ENCODE measurements at regions not wholly inside any gene's neighbourhood (a gene's known extent, or its start where the extent isn't known, plus 50 kb on each side); places are given as distances from the start of the nearest gene placed in this dataset.

DNA sequence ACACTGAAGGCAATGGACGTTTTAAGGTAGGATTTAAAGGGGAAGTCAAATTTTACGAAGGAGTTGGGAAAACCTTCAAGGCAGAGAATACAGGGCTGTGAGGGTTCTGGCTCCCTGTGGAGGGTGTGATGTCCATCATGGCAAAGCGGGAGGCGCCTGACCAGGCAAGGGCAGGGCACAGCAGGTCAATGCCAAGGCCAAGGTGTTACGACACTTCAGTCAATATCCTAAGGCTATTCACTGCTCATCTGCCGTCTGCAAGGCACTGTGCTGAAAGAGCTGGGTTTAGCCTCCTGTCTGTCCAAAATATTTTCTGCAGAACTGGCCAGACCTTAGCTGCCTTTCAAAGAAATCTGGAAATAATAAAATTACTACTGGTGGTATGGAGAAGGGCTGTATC lies 297.9 kb upstream of the MGMT start:
- DNase-seq = no peak
- H3K27ac ChIP-seq (ENCODE audit: low read depth in 1 of 2, low read length in 1 of 2) = no peak overlapping the region
- H3K4me1 ChIP-seq (ENCODE audit: control insufficient read depth in 5 of 5, insufficient read depth in 5 of 5, low read length in 5 of 5) = peaks cover 0 to 5% (median 0%) of the 10 kb centered on the region in 5 donors
- peaks cover 0 to 4% (median 0%) of the 10 kb centered on the region in 4 donors for H3K9me3 ChIP-seq (ENCODE audit: control insufficient read depth in 4 of 4, insufficient read depth in 3 of 4, low read length in 3 of 4)
- peaks cover 3 to 8% (median 4%) of the 10 kb centered on the region in 3 donors for H3K27me3 ChIP-seq (ENCODE audit: control insufficient read depth in 3 of 3, insufficient read depth in 3 of 3, low read length in 2 of 3)
- no peak for ATAC-seq (ENCODE audit: insufficient read depth, low FRiP score)
- H3K36me3 ChIP-seq (ENCODE audit: control insufficient read depth in 4 of 4, insufficient read depth in 4 of 4, low read length in 4 of 4) = no peaks in the 10 kb centered on the region
- TF ChIP-seq CTCF (IDR thresholded peaks at IDR 0.05; ENCODE audit: control extremely low read depth, extremely low read depth) = no peak
- H3K4me3 ChIP-seq = no peak overlapping the region
- 83 to 87% methylated on average over 6 of the region's 6 CpGs for WGBS, 2 donors
- no peak overlapping the region for H3K9ac ChIP-seq (ENCODE audit: insufficient read depth in 1 of 2, low read length in 2 of 2)

GRCh38 chr10:129170812-129171211 lies 296.2 kb upstream of the MGMT start:
- Histone ChIP-seq H3K9ac (ENCODE audit: insufficient read depth in 1 of 2, low read length in 2 of 2) (no peak overlapping the region), H3K4me3 (no peak overlapping the region), H3K27ac (ENCODE audit: low read depth in 1 of 2, low read length in 1 of 2) (no peak overlapping the region), H3K27me3 (ENCODE audit: control insufficient read depth in 3 of 3, insufficient read depth in 3 of 3, low read length in 2 of 3) (peaks cover 3 to 8% (median 4%) of the 10 kb centered on the region in 3 donors), H3K4me1 (ENCODE audit: control insufficient read depth in 5 of 5, insufficient read depth in 5 of 5, low read length in 5 of 5) (no peaks in the 10 kb centered on the region), H3K9me3 (ENCODE audit: control insufficient read depth in 4 of 4, insufficient read depth in 3 of 4, low read length in 3 of 4) (peaks cover 0 to 4% (median 0%) of the 10 kb centered on the region in 4 donors), H3K36me3 (ENCODE audit: control insufficient read depth in 4 of 4, insufficient read depth in 4 of 4, low read length in 4 of 4) (no peaks in the 10 kb centered on the region)
- ATAC-seq (ENCODE audit: insufficient read depth, low FRiP score) = no peak
- DNase-seq = no peak
- WGBS, 2 donors = 49 to 62% methylated on average over 3 of the region's 3 CpGs
- TF ChIP-seq CTCF (IDR thresholded peaks at IDR 0.05; ENCODE audit: control extremely low read depth, extremely low read depth) = no peak

DNA sequence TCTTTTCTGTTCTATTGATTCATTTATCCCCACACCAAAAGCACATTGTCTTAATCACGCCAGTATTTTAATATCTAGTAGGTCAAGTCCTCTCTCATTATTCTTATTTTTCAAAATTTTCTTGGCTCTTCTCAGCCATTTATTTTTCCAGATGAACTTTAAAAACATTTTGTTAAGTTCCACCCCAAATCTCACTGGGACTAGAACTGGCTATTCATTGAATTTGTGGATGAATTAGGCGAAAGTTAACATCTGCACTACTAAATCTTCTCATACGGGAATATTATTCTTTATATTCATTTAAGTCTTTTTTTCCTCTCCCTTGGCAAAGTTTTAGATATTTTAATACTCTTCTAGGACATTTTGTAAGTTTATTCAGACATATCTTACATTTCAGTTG lies 295.2 kb upstream of the MGMT start:
- no peaks in the 10 kb centered on the region for H3K36me3 ChIP-seq (ENCODE audit: control insufficient read depth in 4 of 4, insufficient read depth in 4 of 4, low read length in 4 of 4)
- H3K27me3 ChIP-seq (ENCODE audit: control insufficient read depth in 3 of 3, insufficient read depth in 3 of 3, low read length in 2 of 3) = peaks cover 3 to 13% (median 4%) of the 10 kb centered on the region in 3 donors
- H3K4me3 ChIP-seq = no peak overlapping the region
- no peaks in the 10 kb centered on the region for H3K9me3 ChIP-seq (ENCODE audit: control insufficient read depth in 4 of 4, insufficient read depth in 3 of 4, low read length in 3 of 4)
- H3K9ac ChIP-seq (ENCODE audit: insufficient read depth in 1 of 2, low read length in 2 of 2) = no peak overlapping the region
- H3K4me1 ChIP-seq (ENCODE audit: control insufficient read depth in 5 of 5, insufficient read depth in 5 of 5, low read length in 5 of 5) = no peaks in the 10 kb centered on the region
- no peak for TF ChIP-seq CTCF (IDR thresholded peaks at IDR 0.05; ENCODE audit: control extremely low read depth, extremely low read depth)
- ATAC-seq (ENCODE audit: insufficient read depth, low FRiP score) (no peak), DNase-seq (no peak)
- no peak overlapping the region for H3K27ac ChIP-seq (ENCODE audit: low read depth in 1 of 2, low read length in 1 of 2)
- 84 to 91% methylated on average over 3 of the region's 3 CpGs for WGBS, 2 donors

Measured in lung (tissue), 11 donors.